GM12878 (cell line): ENCODE measurements at regions not wholly inside any gene's neighbourhood (a gene's known extent, or its start where the extent isn't known, plus 50 kb on each side); places are given as distances from the start of the nearest gene placed in this dataset.

Experiments
- ATAC-seq: fragments of 200-7000 bp; cut with Tn5 transposase; 3 replicates; pipeline ENCODE4 v1.9.1; 2020; ENCODE audit warnings: mild to moderate bottlenecking, moderate library complexity
- BruUV-seq: library from RNA; stranded (reverse); fragments of 400-500 nt; replicated peaks from 2 replicates; lab custom pipeline; 2021; lab: Mats Ljungman, UMichigan
- CTCF ChIA-PET: fragments of 300-600 bp; sonication (Branson Sonifier 250); formaldehyde crosslinking; extraction: SDS; loops from one replicate; lab custom pipeline; 2021; ENCODE audit warnings: inconsistent platforms; lab: Yijun Ruan, JAX
- POLR2A ChIA-PET: fragments of 350-600 bp; formaldehyde crosslinking; extraction: SDS; loops from one replicate; lab custom pipeline; 2021; ENCODE audit warnings: inconsistent platforms; lab: Charles Lee
- RAD21 ChIA-PET: fragments of 300-600 bp; sonication (Branson Sonifier 250); formaldehyde crosslinking; loops from one replicate; lab custom pipeline; 2023; ENCODE audit warnings: antibody characterized with exemption; ENCODE audit not compliant: unreplicated experiment; lab: Charles Lee
- SMC1A ChIA-PET: fragments of 300-600 bp; sonication (Branson Sonifier 250); formaldehyde crosslinking; loops from one replicate; lab custom pipeline; 2023; ENCODE audit not compliant: unreplicated experiment, uncharacterized antibody; lab: Charles Lee
- DNase-seq: peaks from one replicate; pipeline ENCODE4 v3.0.0-alpha.2; 2011; ENCODE audit warnings: low read depth, low spot score
- FAIRE-seq: peaks from 3 replicates; lab custom pipeline; 2011; peaks lifted over from hg19 to GRCh38; lab: Jason Lieb, UNC
- H2AFZ ChIP-seq: 2 replicates; pipeline ENCODE4 v1.6.0; 2011; ENCODE audit warnings: low read depth, low read length, control low read depth; ENCODE audit not compliant: control insufficient read depth
- H3K27ac ChIP-seq: 2 replicates; pipeline ENCODE4 v1.5.1; 2011; ENCODE audit warnings: control low read depth; ENCODE audit not compliant: control insufficient read depth, insufficient read depth
- H3K27me3 ChIP-seq, 2 experiments: replicated peaks in 1 of 2; 2 replicates each; pipeline versions ENCODE4 v1.6.0 to v1.6.1; 2011; ENCODE audit warnings: low read length in 1 of 2; ENCODE audit not compliant: control insufficient read depth in 2 of 2, insufficient read depth in 2 of 2
- H3K36me3 ChIP-seq, 2 experiments: 2 replicates each; pipeline ENCODE4 v1.5.1; 2011; ENCODE audit warnings: low read length in 1 of 2; ENCODE audit not compliant: control insufficient read depth in 2 of 2, insufficient read depth in 2 of 2
- H3K4me1 ChIP-seq: 2 replicates; pipeline ENCODE4 v1.6.1; 2011; ENCODE audit warnings: mild to moderate bottlenecking, low read length, moderate library complexity, mixed read lengths; ENCODE audit not compliant: control insufficient read depth, insufficient read depth
- H3K4me2 ChIP-seq: 2 replicates; pipeline ENCODE4 v1.6.0; 2011; ENCODE audit warnings: control low read depth; ENCODE audit not compliant: control insufficient read depth, insufficient read depth
- H3K4me3 ChIP-seq: fragments of 200-600 bp; sonication (generic); 2 replicates; pipeline ENCODE4 v1.5.1; 2016
- H3K79me2 ChIP-seq: 2 replicates; pipeline ENCODE4 v1.6.0; 2011; ENCODE audit warnings: low read length; ENCODE audit not compliant: control insufficient read depth, insufficient read depth
- H3K9ac ChIP-seq: 2 replicates; pipeline ENCODE4 v1.8.0; 2011; ENCODE audit warnings: low read length, control low read depth, mixed read lengths; ENCODE audit not compliant: control insufficient read depth, insufficient read depth
- H3K9me3 ChIP-seq: replicated peaks from 3 replicates; pipeline ENCODE4 v1.5.1; 2011; ENCODE audit warnings: mild to moderate bottlenecking, low read length; ENCODE audit not compliant: control insufficient read depth, insufficient read depth
- H4K20me1 ChIP-seq: 2 replicates; pipeline ENCODE4 v1.6.0; 2011; ENCODE audit not compliant: control insufficient read depth, insufficient read depth
- CTCF ChIP-seq, 3 experiments: IDR thresholded peaks in 2 of 3; conservative IDR thresholded peaks in 1 of 3; 2 replicates each; pipeline ENCODE4 v1.5.1; 2011; ENCODE audit warnings: low read depth in 3 of 3, low read length in 3 of 3, mild to moderate bottlenecking in 3 of 3, control low read depth in 2 of 3, moderate library complexity in 2 of 3, inconsistent platforms in 1 of 3, mixed read lengths in 1 of 3; ENCODE audit not compliant: control insufficient read depth in 2 of 3, insufficient read depth in 1 of 3; ENCODE audit errors: extremely low read depth in 1 of 3
- FOXK2 ChIP-seq: fragments of 450-650 bp; IDR thresholded peaks from 2 replicates; pipeline ENCODE4 v1.6.1; 2017; ENCODE audit warnings: mild to moderate bottlenecking, moderate library complexity
- IKZF2 ChIP-seq, 2 experiments: fragments of 450-650 bp; IDR thresholded peaks; 2 replicates each; pipeline ENCODE4 v1.6.1; 2017; ENCODE audit warnings: mild to moderate bottlenecking in 2 of 2, moderate library complexity in 2 of 2
- KLF5 ChIP-seq: fragments of 450-650 bp; IDR thresholded peaks from 2 replicates; pipeline ENCODE4 v1.6.1; 2014; ENCODE audit warnings: mild to moderate bottlenecking; ENCODE audit not compliant: partially characterized antibody
- NR2C2 ChIP-seq: IDR thresholded peaks from 2 replicates; pipeline ENCODE4 v1.6.1; 2011; ENCODE audit warnings: borderline replicate concordance, low read depth; ENCODE audit not compliant: control insufficient read depth, insufficient read length
- RUNX3 ChIP-seq: IDR thresholded peaks from 2 replicates; pipeline ENCODE4 v1.6.1; 2012; ENCODE audit warnings: low read length, inconsistent platforms
- SIN3A ChIP-seq: IDR thresholded peaks from 2 replicates; pipeline ENCODE4 v1.6.1; 2012; ENCODE audit warnings: low read depth, low read length, improper control_type of control experiment
- SMC3 ChIP-seq: IDR thresholded peaks from 2 replicates; pipeline ENCODE4 v1.6.1; 2011; ENCODE audit warnings: low read length, improper control_type of control experiment, borderline replicate concordance
- WGBS: methylation state at CpG from one replicate; pipeline ENCODE4 v1.1.6; 2016; ENCODE audit warnings: low lambda C conversion rate; ENCODE audit not compliant: insufficient replicate concordance, insufficient coverage; ENCODE audit errors: missing lambda C conversion rate; 5-methylcytosine and 5-hydroxymethylcytosine counted together
- in situ Hi-C: fragments of 300-500 bp; cut with MboI; formaldehyde crosslinking; loops from 9 replicates; pipeline ENCODE4 v1.14.3; 2018; ENCODE audit warnings: mixed read lengths
- intact Hi-C: fragments of 100-400 bp; cut with micrococcal nuclease; formaldehyde crosslinking; loops from one replicate; pipeline ENCODE4 v1.14.2; 2022; ENCODE audit not compliant: unreplicated experiment
- TF ChIP-seq, protein P1 (sequence below): fragments of 450-650 bp; formaldehyde crosslinking; IDR thresholded peaks from 2 replicates; pipeline ENCODE4 v1.4.0; 2022; ENCODE audit warnings: mild to moderate bottlenecking, moderate library complexity
- TF ChIP-seq, protein P2 (sequence below): fragments of 450-650 bp; IDR thresholded peaks from 2 replicates; pipeline ENCODE4 v1.6.1; 2017; ENCODE audit warnings: borderline replicate concordance

GRCh38 chr1:68758666-68759209 lies 261.9 kb upstream of the DEPDC1 start:
- RAD21 ChIA-PET = no interaction called here
- Histone ChIP-seq H3K4me1 (no peaks in the 10 kb centered on the region), H3K9ac (no peak overlapping the region), H3K79me2 (no peaks in the 10 kb centered on the region), H4K20me1 (no peaks in the 10 kb centered on the region), H3K36me3 (no peaks in the 10 kb centered on the region), H3K4me3 (no peak overlapping the region), H3K27me3 (no peaks in the 10 kb centered on the region), H3K4me2 (no peak overlapping the region), H3K9me3 (no peaks in the 10 kb centered on the region), H2AFZ (no peak overlapping the region), H3K27ac (no peak overlapping the region)
- intact Hi-C loops = no loop called here
- in situ Hi-C loops = no loop called here
- DNase-seq (no peak), ATAC-seq (no peak), FAIRE-seq (no peak)
- BruUV-seq = no TSS peak
- POLR2A ChIA-PET = no interaction called here
- SMC1A ChIA-PET = no interaction called here
- TF ChIP-seq, protein P1, sequence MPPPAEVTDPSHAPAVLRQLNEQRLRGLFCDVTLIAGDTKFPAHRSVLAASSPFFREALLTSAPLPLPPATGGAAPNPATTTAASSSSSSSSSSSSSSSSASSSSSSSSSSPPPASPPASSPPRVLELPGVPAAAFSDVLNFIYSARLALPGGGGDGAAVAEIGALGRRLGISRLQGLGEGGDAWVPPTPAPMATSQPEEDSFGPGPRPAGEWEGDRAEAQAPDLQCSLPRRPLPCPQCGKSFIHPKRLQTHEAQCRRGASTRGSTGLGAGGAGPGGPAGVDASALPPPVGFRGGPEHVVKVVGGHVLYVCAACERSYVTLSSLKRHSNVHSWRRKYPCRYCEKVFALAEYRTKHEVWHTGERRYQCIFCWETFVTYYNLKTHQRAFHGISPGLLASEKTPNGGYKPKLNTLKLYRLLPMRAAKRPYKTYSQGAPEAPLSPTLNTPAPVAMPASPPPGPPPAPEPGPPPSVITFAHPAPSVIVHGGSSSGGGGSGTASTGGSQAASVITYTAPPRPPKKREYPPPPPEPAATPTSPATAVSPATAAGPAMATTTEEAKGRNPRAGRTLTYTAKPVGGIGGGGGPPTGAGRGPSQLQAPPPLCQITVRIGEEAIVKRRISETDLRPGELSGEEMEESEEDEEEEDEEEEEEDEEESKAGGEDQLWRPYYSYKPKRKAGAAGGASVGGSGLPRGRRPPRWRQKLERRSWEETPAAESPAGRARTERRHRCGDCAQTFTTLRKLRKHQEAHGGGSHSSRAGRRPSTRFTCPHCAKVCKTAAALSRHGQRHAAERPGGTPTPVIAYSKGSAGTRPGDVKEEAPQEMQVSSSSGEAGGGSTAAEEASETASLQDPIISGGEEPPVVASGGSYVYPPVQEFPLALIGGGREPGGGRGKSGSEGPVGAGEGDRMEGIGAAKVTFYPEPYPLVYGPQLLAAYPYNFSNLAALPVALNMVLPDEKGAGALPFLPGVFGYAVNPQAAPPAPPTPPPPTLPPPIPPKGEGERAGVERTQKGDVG (CRISPR knock-in tag) = no peak
- TF ChIP-seq, protein P2, sequence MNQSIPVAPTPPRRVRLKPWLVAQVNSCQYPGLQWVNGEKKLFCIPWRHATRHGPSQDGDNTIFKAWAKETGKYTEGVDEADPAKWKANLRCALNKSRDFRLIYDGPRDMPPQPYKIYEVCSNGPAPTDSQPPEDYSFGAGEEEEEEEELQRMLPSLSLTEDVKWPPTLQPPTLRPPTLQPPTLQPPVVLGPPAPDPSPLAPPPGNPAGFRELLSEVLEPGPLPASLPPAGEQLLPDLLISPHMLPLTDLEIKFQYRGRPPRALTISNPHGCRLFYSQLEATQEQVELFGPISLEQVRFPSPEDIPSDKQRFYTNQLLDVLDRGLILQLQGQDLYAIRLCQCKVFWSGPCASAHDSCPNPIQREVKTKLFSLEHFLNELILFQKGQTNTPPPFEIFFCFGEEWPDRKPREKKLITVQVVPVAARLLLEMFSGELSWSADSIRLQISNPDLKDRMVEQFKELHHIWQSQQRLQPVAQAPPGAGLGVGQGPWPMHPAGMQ = no peak
- no peak for TF ChIP-seq SMC3
- no peak for TF ChIP-seq IKZF2 (IDR thresholded peaks at IDR 0.05)
- no peak for TF ChIP-seq RUNX3
- no peak for TF ChIP-seq NR2C2
- TF ChIP-seq SIN3A = no peak
- TF ChIP-seq FOXK2 = no peak
- no peak for TF ChIP-seq KLF5
- TF ChIP-seq CTCF (IDR thresholded peaks at IDR 0.05 in 2 of 3, conservative IDR thresholded peaks at IDR 0.05 in 1 of 3; ENCODE audit: control insufficient read depth in 2 of 3, extremely low read depth in 1 of 3, insufficient read depth in 1 of 3, low read depth in 3 of 3, low read length in 3 of 3) = no peak
- CTCF ChIA-PET = no interaction called here
- 0% methylated on average over 1 of the region's 1 CpG for WGBS
